Retina (tissue), 1 donor: ENCODE measurements at regions not wholly inside any gene's neighbourhood (a gene's known extent, or its start where the extent isn't known, plus 50 kb on each side); places are given as distances from the start of the nearest gene placed in this dataset.
"Not testable (repeated sequence)": the region's sequence is repeated elsewhere in the genome, so short reads cannot be mapped to it uniquely, and the experiment has no call there.

Source experiments
- DNase-seq: peaks from one replicate; pipeline ENCODE4 v3.0.0-alpha.2; 2016

GRCh38 chr3:125918024-125918423 lies 51.0 kb upstream of the ROPN1B start:
- not testable (repeated sequence) for DNase-seq

GRCh38 chr3:125918451-125918850 lies 50.5 kb upstream of the ROPN1B start:
- DNase-seq = not testable (repeated sequence)

GRCh38 chr3:125918866-125919265 lies 50.1 kb upstream of the ROPN1B start:
- DNase-seq = not testable (repeated sequence)
